ENCODE measurements at regions not wholly inside any gene's neighbourhood (a gene's known extent, or its start where the extent isn't known, plus 50 kb on each side); places are given as distances from the start of the nearest gene placed in this dataset.

DNA sequence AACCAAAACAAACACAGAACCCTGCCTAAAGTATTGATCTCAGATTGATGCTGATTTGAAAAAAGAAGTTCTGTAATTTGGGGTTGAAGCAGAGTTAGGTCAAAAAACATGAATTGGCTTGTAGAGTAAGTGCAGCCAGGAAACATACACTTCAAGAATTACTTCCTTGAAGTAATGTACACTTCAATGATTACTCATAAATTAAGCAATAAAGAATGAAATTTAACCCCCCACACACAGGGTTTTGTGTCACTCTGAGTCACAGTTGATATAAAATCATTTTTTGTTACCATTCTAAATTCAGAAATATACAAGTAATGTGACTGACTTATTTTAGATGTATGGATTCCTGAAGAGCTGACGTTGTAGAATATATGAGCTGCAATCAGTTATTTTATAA, 622.2 kb downstream of the POM121L12 start:
- no peaks in the 10 kb centered on the region for H3K27me3 ChIP-seq
- H3K4me1 ChIP-seq: no peaks in the 10 kb centered on the region
- no peaks in the 10 kb centered on the region for H3K36me3 ChIP-seq
- H3K4me3 ChIP-seq: no peak overlapping the region
- no peak overlapping the region for H3K27ac ChIP-seq
- no peak for DNase-seq
- no peaks in the 10 kb centered on the region for H3K9me3 ChIP-seq (replicated peaks)

DNA sequence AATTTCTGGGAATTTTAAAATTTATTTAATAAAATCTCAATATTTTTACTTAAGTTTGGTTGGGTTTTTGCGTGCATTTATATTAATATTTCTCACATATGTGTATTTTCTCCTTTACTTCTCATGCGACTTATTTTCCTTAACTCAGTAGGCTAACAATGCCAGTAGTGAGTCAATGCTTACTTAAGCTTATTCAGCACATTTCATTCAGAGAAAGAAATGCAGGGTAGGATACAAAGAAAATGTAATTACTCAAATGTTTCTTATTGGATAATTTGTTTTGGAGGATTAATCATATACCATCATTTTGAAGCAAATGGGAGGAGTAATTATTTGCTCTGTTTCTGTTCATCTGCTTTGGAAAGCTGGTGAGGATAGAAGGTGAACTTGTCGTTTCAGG, 623.5 kb downstream of the POM121L12 start:
- no peaks in the 10 kb centered on the region for H3K4me1 ChIP-seq
- H3K27me3 ChIP-seq: no peaks in the 10 kb centered on the region
- no peaks in the 10 kb centered on the region for H3K9me3 ChIP-seq (replicated peaks)
- H3K27ac ChIP-seq: no peak overlapping the region
- H3K36me3 ChIP-seq: no peaks in the 10 kb centered on the region
- H3K4me3 ChIP-seq: no peak overlapping the region
- DNase-seq: no peak

DNA sequence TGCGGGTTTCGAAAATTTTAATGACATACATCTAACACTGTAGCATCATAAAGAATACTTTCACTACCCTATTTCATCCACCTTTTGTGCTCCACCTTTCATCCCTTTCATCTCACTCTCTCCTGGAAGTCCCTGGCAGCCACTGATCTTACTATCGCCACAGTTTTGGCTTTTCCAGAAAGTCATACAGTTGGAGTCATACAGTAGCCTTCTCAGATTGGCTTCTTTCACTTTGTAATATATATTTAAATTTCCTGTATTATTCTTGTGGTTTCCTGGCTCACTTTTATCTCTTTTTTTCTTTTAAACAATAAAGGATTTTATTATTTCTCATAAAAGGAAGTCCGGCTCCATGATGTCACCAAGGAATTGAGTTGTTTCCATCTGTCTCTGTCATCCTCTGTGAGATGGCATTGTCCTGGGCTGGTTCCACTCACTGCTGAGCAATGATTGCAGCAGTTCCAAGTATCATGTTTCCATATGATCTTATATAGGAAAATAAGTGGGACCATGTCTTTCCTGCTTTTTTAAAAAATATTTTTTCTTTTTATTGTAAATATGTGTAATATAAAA, 626.3 kb downstream of the POM121L12 start:
- Histone ChIP-seq H3K9me3 (replicated peaks) (no peaks in the 10 kb centered on the region), H3K36me3 (no peaks in the 10 kb centered on the region)

DNA sequence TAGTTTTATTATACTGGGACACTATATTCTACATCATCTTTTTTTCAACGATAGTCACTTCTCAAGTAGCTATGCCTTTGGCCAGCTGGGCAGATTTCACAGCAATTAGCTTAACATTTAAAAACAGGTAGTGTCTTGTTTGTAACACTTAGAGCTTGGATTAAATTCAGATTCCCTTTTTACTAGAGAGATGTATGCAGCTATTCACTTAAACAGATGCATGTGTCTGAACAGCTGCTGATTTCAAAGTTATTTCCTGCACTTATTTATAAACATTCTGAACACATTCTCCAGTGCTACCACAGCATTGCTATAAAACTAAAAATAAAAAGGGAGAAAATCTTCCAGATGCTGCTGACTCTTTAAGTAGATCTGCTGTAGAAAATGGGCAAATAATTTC, 637.2 kb downstream of the POM121L12 start:
- Histone ChIP-seq H3K27ac (no peak overlapping the region), H3K9me3 (replicated peaks) (no peaks in the 10 kb centered on the region), H3K36me3 (no peaks in the 10 kb centered on the region), H3K4me3 (no peak overlapping the region), H3K27me3 (no peaks in the 10 kb centered on the region), H3K4me1 (peaks cover 9% of the 10 kb centered on the region; the same call in 1 of the 2 replicates)
- peak in 1 of 2 experiments; percentile 36 for DNase-seq

More for the DNA sequence above, 626.3 kb downstream of the POM121L12 start:
- no peaks in the 10 kb centered on the region for H3K4me1 ChIP-seq
- H3K4me3 ChIP-seq: no peak overlapping the region
- no peak for DNase-seq
- H3K27me3 ChIP-seq: no peaks in the 10 kb centered on the region
- no peak overlapping the region for H3K27ac ChIP-seq

DNA sequence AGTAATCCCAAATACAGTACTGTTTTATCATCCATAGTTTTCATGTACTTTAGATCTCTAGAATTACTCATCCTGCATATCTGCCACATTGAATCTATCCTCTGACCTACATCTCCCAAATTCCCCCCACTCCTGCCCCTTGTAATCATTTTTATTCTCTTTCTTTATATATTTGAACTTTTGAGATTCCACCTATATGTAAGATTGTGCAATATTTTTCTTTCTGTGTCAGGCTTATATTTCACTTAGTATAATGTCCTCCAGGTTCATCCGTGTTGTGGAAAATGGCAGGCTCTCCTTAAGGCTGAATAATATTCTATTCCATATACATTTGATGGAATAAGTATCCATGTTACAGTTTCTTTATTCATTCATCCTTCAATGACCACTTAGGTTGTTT, 640.4 kb downstream of the POM121L12 start:
- H3K9me3 ChIP-seq (replicated peaks): no peaks in the 10 kb centered on the region
- no peaks in the 10 kb centered on the region for H3K36me3 ChIP-seq
- H3K27me3 ChIP-seq: no peaks in the 10 kb centered on the region
- H3K27ac ChIP-seq: no peak overlapping the region
- no peak for DNase-seq
- peaks cover 9% of the 10 kb centered on the region; the same call in 1 of the 2 replicates for H3K4me1 ChIP-seq
- H3K4me3 ChIP-seq: no peak overlapping the region

DNA sequence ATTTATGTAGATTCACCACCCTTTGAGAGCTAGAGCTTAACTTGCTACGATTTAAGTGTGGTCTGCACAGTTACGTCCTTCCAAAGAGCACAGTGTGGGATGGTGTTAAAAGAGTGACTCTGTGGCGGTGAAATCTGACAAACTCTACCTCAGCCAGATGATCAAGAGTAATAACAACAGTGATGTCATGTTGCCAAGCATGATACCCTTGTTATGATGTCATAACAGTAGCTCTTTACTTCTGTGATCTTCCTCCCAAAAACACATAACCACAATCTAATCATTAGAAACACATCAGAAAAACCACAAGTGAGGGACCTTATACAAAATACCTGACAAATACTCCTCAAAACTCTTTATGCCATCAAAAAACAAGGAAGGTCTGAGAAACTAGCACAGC, 649.3 kb downstream of the POM121L12 start:
- no peaks in the 10 kb centered on the region for H3K4me1 ChIP-seq
- no peaks in the 10 kb centered on the region for H3K36me3 ChIP-seq
- no peak overlapping the region for H3K27ac ChIP-seq
- H3K9me3 ChIP-seq (replicated peaks): no peaks in the 10 kb centered on the region
- no peak overlapping the region for H3K4me3 ChIP-seq
- no peak for DNase-seq
- H3K27me3 ChIP-seq: no peaks in the 10 kb centered on the region

DNA sequence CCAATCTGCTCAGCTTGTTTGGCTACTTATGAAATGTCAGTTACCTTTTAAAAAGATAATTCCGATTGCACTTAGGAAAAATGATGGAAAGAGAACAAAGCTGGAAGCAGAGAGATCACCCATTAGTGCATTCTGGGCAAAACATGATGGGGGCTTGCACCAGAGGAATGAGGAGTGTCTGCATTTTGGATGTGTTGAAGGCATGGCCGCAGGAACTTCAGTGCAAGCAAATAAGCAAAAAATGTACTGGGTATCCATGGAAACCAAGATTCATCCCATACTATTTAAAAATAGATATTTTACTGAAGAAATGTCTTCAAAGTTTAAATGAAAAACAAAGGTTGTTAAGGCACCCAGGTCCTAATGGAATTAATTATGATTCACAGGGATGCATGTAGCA, 655.0 kb downstream of the POM121L12 start:
- Histone ChIP-seq H3K27ac (no peak overlapping the region), H3K36me3 (no peaks in the 10 kb centered on the region), H3K27me3 (no peaks in the 10 kb centered on the region; the same call in 1 of the 2 replicates), H3K4me1 (no peaks in the 10 kb centered on the region), H3K4me3 (no peak overlapping the region), H3K9me3 (replicated peaks) (no peaks in the 10 kb centered on the region)
- no peak for DNase-seq

DNA sequence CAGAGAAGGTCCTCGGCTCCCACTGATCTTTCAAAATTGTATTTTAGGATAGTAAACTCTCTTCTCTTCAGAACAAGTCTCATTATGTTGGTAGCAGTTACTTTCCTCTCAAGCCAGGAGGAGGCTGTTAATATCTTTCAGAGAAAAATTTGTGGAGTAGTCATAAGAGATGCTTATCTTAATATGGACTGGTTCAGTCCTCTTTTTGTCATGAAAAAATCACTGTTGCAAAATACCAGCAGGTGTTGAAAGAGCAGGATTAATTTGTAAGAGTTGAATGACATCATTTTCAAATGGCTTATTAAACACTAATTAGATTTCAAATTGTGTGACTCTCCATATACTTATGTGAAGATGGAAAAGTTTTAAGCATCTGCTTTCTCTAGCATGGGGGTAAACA, 662.5 kb downstream of the POM121L12 start:
- Histone ChIP-seq H3K36me3 (no peaks in the 10 kb centered on the region), H3K27me3 (no peaks in the 10 kb centered on the region), H3K9me3 (replicated peaks) (no peaks in the 10 kb centered on the region), H3K4me3 (no peak overlapping the region), H3K27ac (no peak overlapping the region), H3K4me1 (no peaks in the 10 kb centered on the region)
- no peak for DNase-seq

DNA sequence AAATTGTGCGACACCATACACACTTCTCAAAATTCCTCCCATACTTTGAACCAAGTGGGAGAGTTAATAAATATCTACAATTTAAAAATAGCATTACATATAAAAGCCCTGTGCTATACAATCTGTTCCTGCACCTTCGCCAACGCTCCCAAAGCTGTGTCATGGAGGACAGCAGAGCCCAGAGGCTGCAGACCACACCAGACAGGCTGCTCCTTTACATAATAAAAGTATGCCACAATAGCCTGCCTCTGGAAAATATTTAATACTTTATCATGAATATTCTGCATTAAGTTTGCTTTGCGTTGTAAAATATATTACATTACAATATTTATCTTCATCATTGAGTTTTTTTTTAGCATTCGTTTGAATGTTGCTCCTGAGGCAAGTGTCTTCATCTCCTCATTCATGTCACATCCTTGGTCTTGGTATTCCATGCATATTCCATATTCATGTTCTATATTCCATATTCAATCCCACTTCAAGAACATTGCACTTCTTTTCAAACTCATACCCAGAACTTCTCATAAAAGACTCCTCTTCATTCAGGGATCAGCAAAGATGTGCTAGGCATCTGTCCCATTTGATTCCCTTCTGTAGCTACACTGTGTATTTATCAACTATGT, 663.9 kb downstream of the POM121L12 start:
- no peak for DNase-seq
- Histone ChIP-seq H3K36me3 (no peaks in the 10 kb centered on the region), H3K9me3 (replicated peaks) (no peaks in the 10 kb centered on the region), H3K4me1 (no peaks in the 10 kb centered on the region), H3K27ac (no peak overlapping the region), H3K27me3 (no peaks in the 10 kb centered on the region), H3K4me3 (no peak overlapping the region)

DNA sequence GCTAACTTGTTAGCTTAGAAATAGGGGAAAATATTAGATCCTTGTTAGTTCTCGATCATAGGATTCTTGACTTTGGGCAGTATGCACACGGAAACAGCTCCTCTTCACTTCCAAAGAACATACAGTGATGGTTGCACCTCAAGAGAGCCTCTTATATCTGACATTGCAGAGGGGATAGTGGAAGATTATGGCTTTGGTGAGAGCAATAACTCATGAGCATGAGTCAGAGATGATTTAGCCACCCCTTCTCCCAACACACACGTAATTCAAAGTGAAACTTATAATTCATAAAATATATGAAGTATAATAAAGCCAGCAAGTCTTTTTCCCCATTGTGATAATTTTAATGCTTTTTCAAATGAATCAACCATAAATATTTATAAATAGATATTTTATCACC, 683.7 kb downstream of the POM121L12 start:
- Histone ChIP-seq H3K4me1 (no peaks in the 10 kb centered on the region), H3K9me3 (replicated peaks) (no peaks in the 10 kb centered on the region), H3K27ac (no peak overlapping the region), H3K4me3 (no peak overlapping the region), H3K27me3 (no peaks in the 10 kb centered on the region), H3K36me3 (no peaks in the 10 kb centered on the region)
- DNase-seq: no peak

DNA sequence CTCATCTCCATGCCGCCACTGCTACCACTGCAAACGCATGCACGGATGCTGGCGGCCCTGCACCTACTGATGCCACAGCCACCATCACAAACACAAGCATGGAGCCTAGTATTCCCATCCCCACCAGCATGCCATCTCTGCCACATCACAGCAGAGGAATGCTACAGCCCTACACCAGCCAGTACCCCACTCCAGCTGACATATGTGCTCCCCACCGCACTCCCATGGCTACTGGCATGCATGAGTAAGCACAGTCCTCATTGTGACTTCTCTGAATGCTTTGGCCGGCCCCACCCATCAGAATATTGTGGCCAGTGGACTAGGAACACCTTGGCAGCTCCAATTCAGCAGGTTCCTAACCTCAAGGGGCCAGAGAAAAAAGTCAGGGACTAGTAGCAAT, 705.5 kb downstream of the POM121L12 start:
- no peak overlapping the region for H3K4me3 ChIP-seq
- no peak overlapping the region for H3K27ac ChIP-seq
- H3K9me3 ChIP-seq (replicated peaks): no peaks in the 10 kb centered on the region
- no peaks in the 10 kb centered on the region for H3K4me1 ChIP-seq
- DNase-seq: no peak
- peaks cover 2% of the 10 kb centered on the region; the same call in 1 of the 2 replicates for H3K36me3 ChIP-seq
- no peaks in the 10 kb centered on the region; the same call in 1 of the 2 replicates for H3K27me3 ChIP-seq

DNA sequence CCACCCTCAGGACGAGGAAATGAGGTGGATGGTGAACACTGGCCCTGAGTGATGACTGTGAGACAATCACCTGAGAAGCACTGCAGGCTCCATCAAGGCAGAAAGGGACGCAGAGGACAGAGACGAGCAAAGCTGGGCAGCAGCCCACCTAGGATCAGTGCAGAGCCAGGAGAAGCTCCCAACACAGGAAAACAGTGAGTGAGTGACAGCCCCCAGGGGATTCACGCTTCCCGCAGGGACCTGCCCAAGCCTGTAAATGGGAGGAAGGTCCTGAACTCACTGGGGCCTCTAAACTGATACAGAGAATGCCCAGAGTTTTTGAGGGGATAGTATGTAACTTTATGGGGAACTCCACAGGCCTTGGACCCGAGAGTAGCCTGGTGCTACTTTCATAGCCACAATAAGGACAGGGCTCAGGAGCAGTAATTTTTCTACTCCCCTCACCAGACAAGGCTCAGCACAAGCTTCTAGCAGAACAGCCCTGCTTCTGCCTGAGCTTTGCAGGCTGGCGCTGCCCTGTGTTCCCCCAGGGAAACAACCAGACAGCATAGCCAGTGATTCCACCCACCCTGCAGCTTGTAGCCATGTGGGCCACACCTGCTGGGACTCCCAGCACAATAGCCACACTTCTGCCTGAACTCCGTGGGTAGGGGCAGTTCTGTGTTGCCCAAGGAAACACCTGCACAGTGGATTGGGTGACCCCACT, 708.4 kb downstream of the POM121L12 start:
- H3K27me3 ChIP-seq: no peaks in the 10 kb centered on the region; the same call in 1 of the 2 replicates
- no peaks in the 10 kb centered on the region for H3K4me1 ChIP-seq

DNA sequence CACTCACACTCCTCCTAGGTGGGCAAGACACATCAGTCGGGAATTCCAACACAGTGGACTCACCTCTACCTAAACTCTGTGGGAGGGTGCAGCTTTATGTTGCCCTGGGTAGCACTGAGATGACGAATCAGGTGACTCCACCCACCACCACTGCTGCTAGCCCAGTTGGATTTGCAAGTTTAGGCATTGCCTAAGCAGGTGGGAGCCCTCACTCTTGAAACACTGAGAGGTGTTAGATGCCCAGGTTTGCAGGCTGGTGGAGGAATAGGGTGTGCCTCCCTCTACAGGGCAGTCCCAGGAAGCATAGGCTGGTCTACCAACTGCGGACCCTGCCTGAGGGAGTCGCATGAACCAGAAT, 708.9 kb downstream of the POM121L12 start:
- Histone ChIP-seq H3K36me3 (peaks cover 2% of the 10 kb centered on the region; the same call in 1 of the 2 replicates), H3K27me3 (no peaks in the 10 kb centered on the region; the same call in 1 of the 2 replicates), H3K4me1 (no peaks in the 10 kb centered on the region), H3K4me3 (no peak overlapping the region), H3K27ac (no peak overlapping the region), H3K9me3 (replicated peaks) (no peaks in the 10 kb centered on the region)
- DNase-seq: no peak

More for the DNA sequence above, 708.4 kb downstream of the POM121L12 start:
- no peak for DNase-seq
- peaks cover 2% of the 10 kb centered on the region; the same call in 1 of the 2 replicates for H3K36me3 ChIP-seq
- no peak overlapping the region for H3K27ac ChIP-seq
- no peak overlapping the region for H3K4me3 ChIP-seq
- no peaks in the 10 kb centered on the region for H3K9me3 ChIP-seq (replicated peaks)

DNA sequence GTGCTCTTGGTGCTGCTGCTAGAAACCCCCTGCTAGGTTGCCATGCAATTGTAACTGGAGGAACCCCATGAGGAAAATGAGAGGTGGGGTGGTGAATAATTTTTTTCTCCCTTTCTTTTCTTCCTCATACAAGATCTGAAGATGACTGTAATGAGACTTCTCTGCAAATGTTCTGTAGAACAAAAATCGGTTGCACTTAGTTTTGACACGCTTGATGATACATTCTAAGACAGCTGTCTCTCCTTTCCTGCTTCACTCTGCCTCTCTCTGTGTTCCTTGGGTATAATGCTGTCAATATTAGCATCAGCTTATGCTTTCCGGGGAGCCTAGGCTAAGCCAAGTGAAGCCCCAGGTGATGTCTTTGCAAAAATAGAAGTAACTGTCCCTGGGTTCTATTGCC, 721.5 kb downstream of the POM121L12 start:
- Histone ChIP-seq H3K27me3 (no peaks in the 10 kb centered on the region), H3K4me1 (no peaks in the 10 kb centered on the region), H3K27ac (no peak overlapping the region), H3K9me3 (replicated peaks) (no peaks in the 10 kb centered on the region), H3K4me3 (no peak overlapping the region), H3K36me3 (no peaks in the 10 kb centered on the region)
- no peak for DNase-seq

DNA sequence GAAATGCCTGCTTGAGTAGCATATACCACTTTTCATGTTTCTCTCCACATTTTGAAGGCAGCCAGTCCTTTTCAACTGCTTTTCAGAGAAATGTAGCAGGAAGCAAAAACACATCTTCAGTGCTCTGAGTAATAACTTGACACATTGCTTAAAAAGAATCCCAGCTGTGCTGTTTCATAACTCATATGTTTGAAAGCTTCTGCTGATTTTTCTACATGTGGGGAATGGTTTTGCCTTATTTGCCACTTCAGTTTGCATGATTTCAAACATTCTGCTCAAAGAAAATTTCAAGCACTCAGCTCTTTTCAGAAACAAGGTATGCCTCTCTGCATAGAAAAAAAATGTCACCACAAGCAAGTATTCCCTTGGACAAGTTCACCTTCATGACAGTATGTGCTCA, 732.8 kb downstream of the POM121L12 start:
- Histone ChIP-seq H3K4me3 (no peak overlapping the region), H3K4me1 (no peaks in the 10 kb centered on the region), H3K9me3 (replicated peaks) (no peaks in the 10 kb centered on the region), H3K27me3 (peaks cover 5% of the 10 kb centered on the region; the same call in 1 of the 2 replicates), H3K36me3 (no peaks in the 10 kb centered on the region), H3K27ac (no peak overlapping the region)
- no peak for DNase-seq
